Prostate gland (tissue), 2 donors: ENCODE measurements at regions not wholly inside any gene's neighbourhood (a gene's known extent, or its start where the extent isn't known, plus 50 kb on each side); places are given as distances from the start of the nearest gene placed in this dataset.

Experiments
- DNase-seq: peaks from one replicate; pipeline ENCODE4 v3.0.0-alpha.2; 2019; ENCODE audit warnings: low spot score
- H3K27ac ChIP-seq, 2 donors: fragments of 200-600 bp; sonication (generic); 2 replicates each; pipeline ENCODE4 v1.5.1; 2017 to 2019
- H3K27me3 ChIP-seq: fragments of 200-600 bp; sonication (generic); replicated peaks from 2 replicates; pipeline ENCODE4 v1.5.1; 2019; ENCODE audit not compliant: insufficient read depth
- H3K36me3 ChIP-seq, 2 donors: fragments of 200-600 bp; sonication (generic); 1 replicate in 1 of 2; 2 replicates in 1 of 2; pipeline versions ENCODE4 v1.5.1 to v1.8.1; 2017 to 2019
- H3K4me1 ChIP-seq: fragments of 200-600 bp; sonication (generic); replicated peaks from 2 replicates; pipeline ENCODE4 v1.5.1; 2019
- H3K4me3 ChIP-seq, 2 donors: fragments of 200-600 bp; sonication (generic); 2 replicates each; pipeline ENCODE4 v1.5.1; 2017 to 2019
- H3K9me3 ChIP-seq: fragments of 200-600 bp; sonication (generic); 2 replicates; pipeline ENCODE4 v1.5.1; 2017
- POLR2A ChIP-seq: fragments of 450-650 bp; IDR thresholded peaks from one replicate; pipeline ENCODE4 v1.6.1; 2016; ENCODE audit warnings: antibody characterized with exemption, mild to moderate bottlenecking
- POLR2AphosphoS5 ChIP-seq: sonication (generic); formaldehyde crosslinking; IDR thresholded peaks from one replicate; pipeline ENCODE4 v1.6.1; 2017; ENCODE audit warnings: antibody characterized with exemption
- WGBS: methylation state at CpG from one replicate; pipeline ENCODE4 v1.1.5; 2018; 5-methylcytosine and 5-hydroxymethylcytosine counted together
- intact Hi-C: fragments of 100-400 bp; cut with DNase I; formaldehyde crosslinking; loops from one replicate; pipeline ENCODE4 v1.14.2; 2022
- TF ChIP-seq, protein P1 (sequence below), 4 experiments: fragments of 200-600 bp in 2 of 4; fragments of 450-650 bp in 2 of 4; sonication (generic) in 2 of 4; IDR thresholded peaks; 1 replicate in 3 of 4; 2 replicates in 1 of 4; pipeline ENCODE4 v1.5.1; 2016 to 2019; ENCODE audit warnings: antibody characterized with exemption in 4 of 4, mild to moderate bottlenecking in 2 of 4, moderate library complexity in 2 of 4

DNA sequence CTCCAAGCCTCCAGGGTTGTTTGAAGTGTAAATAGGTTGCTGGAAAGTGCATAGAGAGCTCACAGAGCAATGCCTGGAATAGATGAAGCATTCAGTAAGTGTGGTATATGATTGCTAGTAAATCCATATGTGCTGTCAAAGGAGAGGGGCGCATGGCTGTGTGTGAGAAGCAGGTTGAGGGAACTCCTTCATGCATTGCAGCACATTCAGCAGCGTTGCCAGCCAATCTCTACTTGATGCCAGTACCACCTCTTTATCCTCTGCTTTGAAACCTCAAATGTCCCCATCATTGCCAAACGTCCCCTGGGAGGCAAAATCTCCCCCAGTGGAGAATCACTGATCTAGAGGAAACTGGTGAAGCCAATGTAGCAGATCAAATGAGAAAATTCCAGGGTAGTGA, 82.7 kb upstream of the RALGAPA2 start:
- H3K27ac ChIP-seq, result no peak overlapping the region
- no peaks in the 10 kb centered on the region for H3K36me3 ChIP-seq
- no peaks in the 10 kb centered on the region for H3K4me1 ChIP-seq
- H3K4me3 ChIP-seq, result no peak overlapping the region
- no peak for DNase-seq
- TF ChIP-seq POLR2A (no peak), POLR2AphosphoS5 (no peak)
- TF ChIP-seq, protein P1, sequence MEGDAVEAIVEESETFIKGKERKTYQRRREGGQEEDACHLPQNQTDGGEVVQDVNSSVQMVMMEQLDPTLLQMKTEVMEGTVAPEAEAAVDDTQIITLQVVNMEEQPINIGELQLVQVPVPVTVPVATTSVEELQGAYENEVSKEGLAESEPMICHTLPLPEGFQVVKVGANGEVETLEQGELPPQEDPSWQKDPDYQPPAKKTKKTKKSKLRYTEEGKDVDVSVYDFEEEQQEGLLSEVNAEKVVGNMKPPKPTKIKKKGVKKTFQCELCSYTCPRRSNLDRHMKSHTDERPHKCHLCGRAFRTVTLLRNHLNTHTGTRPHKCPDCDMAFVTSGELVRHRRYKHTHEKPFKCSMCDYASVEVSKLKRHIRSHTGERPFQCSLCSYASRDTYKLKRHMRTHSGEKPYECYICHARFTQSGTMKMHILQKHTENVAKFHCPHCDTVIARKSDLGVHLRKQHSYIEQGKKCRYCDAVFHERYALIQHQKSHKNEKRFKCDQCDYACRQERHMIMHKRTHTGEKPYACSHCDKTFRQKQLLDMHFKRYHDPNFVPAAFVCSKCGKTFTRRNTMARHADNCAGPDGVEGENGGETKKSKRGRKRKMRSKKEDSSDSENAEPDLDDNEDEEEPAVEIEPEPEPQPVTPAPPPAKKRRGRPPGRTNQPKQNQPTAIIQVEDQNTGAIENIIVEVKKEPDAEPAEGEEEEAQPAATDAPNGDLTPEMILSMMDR (IDR thresholded peaks at IDR 0.05), result no peak
- 68% methylated on average over 3 of the region's 3 CpGs for WGBS
- intact Hi-C loops, result no loop called here
- no peaks in the 10 kb centered on the region for H3K27me3 ChIP-seq
- no peaks in the 10 kb centered on the region for H3K9me3 ChIP-seq

DNA sequence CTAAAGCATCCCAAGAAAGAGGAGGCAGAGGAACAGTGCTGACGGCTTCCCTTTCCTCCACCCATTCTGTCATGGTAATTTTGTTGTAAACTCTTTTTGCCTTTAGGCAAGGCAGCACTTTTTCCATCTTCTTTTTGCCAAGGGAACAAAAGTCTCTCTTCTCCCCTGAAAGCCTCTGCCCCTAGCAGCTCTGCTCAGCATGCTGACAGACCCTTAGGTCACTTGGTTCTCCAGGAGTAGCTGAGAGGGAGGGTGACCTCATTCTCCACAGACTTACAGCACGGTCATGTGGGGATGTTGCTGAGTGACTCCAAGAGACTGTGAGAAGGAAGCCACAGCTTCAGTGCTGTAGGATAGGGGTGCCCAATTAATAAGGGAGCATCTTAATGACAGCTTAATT, 81.1 kb upstream of the RALGAPA2 start:
- Histone ChIP-seq H3K4me3 (no peak overlapping the region), H3K27ac (no peak overlapping the region), H3K4me1 (no peaks in the 10 kb centered on the region), H3K9me3 (no peaks in the 10 kb centered on the region), H3K27me3 (no peaks in the 10 kb centered on the region), H3K36me3 (no peaks in the 10 kb centered on the region)
- DNase-seq, result no peak
- 68% methylated on average over 2 of the region's 2 CpGs for WGBS
- intact Hi-C loops, result no loop called here
- TF ChIP-seq, protein P1 (IDR thresholded peaks at IDR 0.05), result no peak
- no peak for TF ChIP-seq POLR2A
- TF ChIP-seq POLR2AphosphoS5, result no peak

DNA sequence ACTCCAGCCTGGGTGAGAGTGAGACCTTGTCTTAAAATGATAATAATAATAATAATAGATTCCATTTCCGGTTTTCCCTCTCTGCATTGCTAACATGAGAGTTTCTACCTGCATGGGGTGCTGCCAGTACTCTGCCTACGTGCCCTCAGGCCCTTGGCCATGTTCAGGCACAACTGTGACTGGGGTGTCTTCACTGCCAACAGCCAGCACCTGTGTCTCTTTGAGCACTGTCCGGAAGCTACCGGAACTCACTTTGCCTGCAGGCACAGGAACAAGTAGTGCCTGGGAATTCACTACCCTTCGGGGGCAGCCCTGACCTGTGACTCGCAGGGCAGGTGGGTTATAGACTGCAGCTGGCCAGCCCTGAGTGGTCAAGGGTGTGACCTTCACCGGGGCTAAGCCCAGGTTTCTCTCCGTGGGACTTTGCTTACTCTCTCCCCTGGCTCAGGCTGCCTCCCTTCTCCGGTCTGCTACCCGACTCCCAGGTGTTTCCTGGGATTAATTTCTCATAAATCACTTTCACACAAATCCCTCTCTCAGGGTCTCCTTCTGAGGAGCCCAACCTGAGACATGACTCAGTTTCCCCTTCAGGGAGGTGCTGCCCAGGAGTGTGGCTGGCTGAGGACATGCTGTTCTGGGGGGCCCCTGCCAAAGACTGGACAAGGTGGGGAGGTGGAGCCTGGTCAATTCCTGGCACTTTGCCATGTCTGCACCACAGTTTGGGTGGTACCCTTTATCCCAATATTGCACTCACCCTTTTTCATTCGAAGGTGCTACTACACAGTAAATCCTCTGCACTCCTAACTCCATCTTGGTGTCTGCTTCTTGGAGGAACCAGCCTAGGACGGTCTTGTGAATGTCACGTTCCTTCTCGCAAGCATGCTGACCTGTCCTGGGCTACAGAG, 79.5 kb upstream of the RALGAPA2 start:
- H3K36me3 ChIP-seq, result no peaks in the 10 kb centered on the region
- DNase-seq, result peak; percentile 15
- H3K27me3 ChIP-seq, result no peaks in the 10 kb centered on the region
- intact Hi-C loops, result no loop called here
- 50% methylated on average over 14 of the region's 14 CpGs for WGBS
- H3K9me3 ChIP-seq, result no peaks in the 10 kb centered on the region
- no peaks in the 10 kb centered on the region for H3K4me1 ChIP-seq
- no peak for TF ChIP-seq POLR2AphosphoS5
- no peak overlapping the region for H3K27ac ChIP-seq
- H3K4me3 ChIP-seq, result no peak overlapping the region

DNA sequence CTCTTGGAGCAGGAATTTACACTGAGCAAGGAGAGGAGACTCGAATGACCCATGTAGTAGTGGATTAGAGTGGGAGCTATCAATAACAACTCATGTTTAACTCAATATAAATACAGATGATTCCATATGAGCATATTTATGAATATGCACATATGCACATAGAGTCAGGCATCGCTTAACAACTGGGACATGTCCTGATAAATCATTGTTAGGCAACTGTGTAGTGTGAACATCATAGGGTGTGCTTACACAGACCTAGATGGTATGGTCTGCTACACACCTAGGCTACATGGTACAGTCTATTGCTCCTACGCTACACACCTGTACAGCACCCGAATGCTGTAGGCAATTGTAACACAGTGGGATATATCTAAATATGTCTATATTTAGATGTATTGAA, 75.9 kb upstream of the RALGAPA2 start:
- H3K36me3 ChIP-seq, result no peaks in the 10 kb centered on the region
- no peak for DNase-seq
- H3K27ac ChIP-seq, result no peak overlapping the region
- H3K27me3 ChIP-seq, result no peaks in the 10 kb centered on the region
- intact Hi-C loops, result no loop called here
- no peaks in the 10 kb centered on the region for H3K9me3 ChIP-seq
- TF ChIP-seq POLR2A (no peak), POLR2AphosphoS5 (no peak)
- TF ChIP-seq, protein P1 (IDR thresholded peaks at IDR 0.05), result no peak
- H3K4me3 ChIP-seq, result no peak overlapping the region
- 85% methylated on average over 4 of the region's 4 CpGs for WGBS
- no peaks in the 10 kb centered on the region for H3K4me1 ChIP-seq

DNA sequence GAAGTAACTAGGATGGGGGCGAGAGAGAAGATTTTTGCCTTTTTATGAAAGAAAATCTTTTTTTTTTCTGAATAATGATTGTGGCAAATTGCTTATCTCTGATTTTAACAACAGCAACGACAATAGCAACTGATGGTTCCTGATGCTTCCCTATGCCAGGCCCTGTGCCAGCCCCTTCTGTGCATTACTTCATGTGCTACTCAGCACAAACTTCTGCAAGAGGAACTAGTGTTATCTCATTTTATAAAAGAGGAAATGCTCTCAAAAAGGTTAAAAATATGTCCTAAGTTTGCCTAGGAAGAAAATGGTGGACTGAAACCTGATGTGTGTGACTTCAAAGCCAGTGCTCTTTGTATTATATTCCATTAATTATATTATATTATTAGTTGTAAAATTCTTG, 74.0 kb upstream of the RALGAPA2 start:
- Histone ChIP-seq H3K27me3 (no peaks in the 10 kb centered on the region), H3K4me1 (no peaks in the 10 kb centered on the region), H3K9me3 (no peaks in the 10 kb centered on the region), H3K36me3 (no peaks in the 10 kb centered on the region), H3K27ac (no peak overlapping the region), H3K4me3 (no peak overlapping the region)
- WGBS, result 81% methylated on average over 2 of the region's 2 CpGs
- intact Hi-C loops, result no loop called here
- no peak for DNase-seq
- TF ChIP-seq, protein P1 (IDR thresholded peaks at IDR 0.05), result no peak
- TF ChIP-seq POLR2AphosphoS5 (no peak), POLR2A (no peak)
